GM19452 (cell line): ENCODE measurements at regions not wholly inside any gene's neighbourhood (a gene's known extent, or its start where the extent isn't known, plus 50 kb on each side); places are given as distances from the start of the nearest gene placed in this dataset.

Source experiments
- ATAC-seq: cut with Tn5 transposase; IDR thresholded peaks from one replicate; pipeline ENCODE4 v1.9.1; 2021; ENCODE audit not compliant: unreplicated experiment

GRCh38 chr4:35608205-35608604 is 636.1 kb downstream of the ARAP2 start:
- ATAC-seq, result no peak

- ATAC-seq, result no peak
Observed at GRCh38 chr4:35614120-35614519, 630.2 kb downstream of the ARAP2 start.

GRCh38 chr4:35639929-35640328 is 604.4 kb downstream of the ARAP2 start:
- ATAC-seq, result no peak

GRCh38 chr4:35643661-35644060 is 600.7 kb downstream of the ARAP2 start:
- no peak for ATAC-seq

GRCh38 chr4:35644591-35644990 is 599.7 kb downstream of the ARAP2 start:
- ATAC-seq, result no peak

GRCh38 chr4:35649011-35649410 is 595.3 kb downstream of the ARAP2 start:
- ATAC-seq, result no peak

- ATAC-seq, result no peak
Observed at GRCh38 chr4:35649778-35650177, 594.5 kb downstream of the ARAP2 start.

- ATAC-seq, result no peak
Observed at GRCh38 chr4:35652197-35652596, 592.1 kb downstream of the ARAP2 start.

GRCh38 chr4:35653451-35653850 is 590.9 kb downstream of the ARAP2 start:
- no peak for ATAC-seq

- ATAC-seq, result no peak
Observed at GRCh38 chr4:35673137-35673536, 571.2 kb downstream of the ARAP2 start.

GRCh38 chr4:35684755-35685154 is 559.6 kb downstream of the ARAP2 start:
- ATAC-seq, result no peak

GRCh38 chr4:35689870-35690269 is 554.4 kb downstream of the ARAP2 start:
- ATAC-seq, result no peak

- ATAC-seq, result no peak
Observed at GRCh38 chr4:35690271-35690670, 554.0 kb downstream of the ARAP2 start.

- no peak for ATAC-seq
Observed at GRCh38 chr4:35695003-35695402, 549.3 kb downstream of the ARAP2 start.

- no peak for ATAC-seq
Observed at GRCh38 chr4:35695421-35695820, 548.9 kb downstream of the ARAP2 start.

- peak; percentile 92 for ATAC-seq
Observed at GRCh38 chr4:35697210-35697736, 547.0 kb downstream of the ARAP2 start.

GRCh38 chr4:35700663-35701062 is 543.7 kb downstream of the ARAP2 start:
- no peak for ATAC-seq

GRCh38 chr4:35709080-35709479 is 535.2 kb downstream of the ARAP2 start:
- ATAC-seq, result no peak

GRCh38 chr4:35710343-35710742 is 534.0 kb downstream of the ARAP2 start:
- no peak for ATAC-seq

GRCh38 chr4:35711127-35711526 is 533.2 kb downstream of the ARAP2 start:
- ATAC-seq, result no peak

- no peak for ATAC-seq
Observed at GRCh38 chr4:35723973-35724372, 520.3 kb downstream of the ARAP2 start.

GRCh38 chr4:35725131-35725530 is 519.2 kb downstream of the ARAP2 start:
- no peak for ATAC-seq

- no peak for ATAC-seq
Observed at GRCh38 chr4:35730414-35730813, 513.9 kb downstream of the ARAP2 start.
